ENCODE measurements at regions not wholly inside any gene's neighbourhood (a gene's known extent, or its start where the extent isn't known, plus 50 kb on each side); places are given as distances from the start of the nearest gene placed in this dataset.
A peak's percentile ranks its signal among the peaks of the same experiment; 100 is the strongest.

GRCh38 chr1:224486801-224487583 lies 52.4 kb upstream of the WDR26 start:
- no peak for DNase-seq

- DNase-seq = no peak
Observed at GRCh38 chr1:224488806-224489499, 54.4 kb upstream of the WDR26 start.

DNA sequence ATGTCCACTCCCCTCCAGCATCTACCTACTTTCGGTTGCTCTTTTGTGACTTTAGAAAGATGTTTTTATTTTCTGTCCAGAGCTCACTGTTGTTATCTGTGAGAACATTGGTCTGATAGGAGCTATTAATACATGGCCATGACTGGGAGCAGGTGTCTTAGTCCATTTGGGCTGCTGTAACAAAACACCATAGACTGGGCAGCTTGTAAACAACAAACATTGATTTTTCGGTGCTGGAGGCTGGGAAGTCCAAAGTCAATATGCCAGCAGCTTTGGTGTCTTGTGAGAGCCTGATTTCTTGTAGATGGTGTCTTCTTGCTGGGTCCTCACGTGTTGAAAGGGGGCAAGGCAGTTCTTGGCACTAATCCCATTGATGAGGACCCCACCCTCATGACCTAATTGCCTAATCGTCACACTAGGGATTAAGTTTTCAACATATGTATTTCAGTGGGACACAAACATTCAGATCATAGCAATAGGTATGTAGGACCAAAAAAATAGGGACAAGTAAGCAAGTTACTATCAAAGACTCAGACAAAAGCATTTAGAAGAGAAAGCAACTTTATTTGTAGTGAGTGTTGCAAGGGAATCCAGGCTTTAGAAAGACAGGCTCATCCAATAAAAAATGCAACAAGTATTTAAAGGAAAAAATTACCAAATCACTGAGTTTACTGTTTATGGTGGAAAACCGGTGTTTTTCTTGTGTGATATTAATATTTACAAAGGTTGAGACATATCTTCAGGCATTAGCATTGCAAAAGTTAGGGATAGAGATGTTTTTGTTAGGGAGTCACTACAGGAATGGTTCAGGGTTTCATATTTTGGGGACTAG lies 55.2 kb upstream of the WDR26 start:
- DNase-seq = no peak

- no peak for DNase-seq
Observed at GRCh38 chr1:224490549-224491537, 56.2 kb upstream of the WDR26 start.

DNA sequence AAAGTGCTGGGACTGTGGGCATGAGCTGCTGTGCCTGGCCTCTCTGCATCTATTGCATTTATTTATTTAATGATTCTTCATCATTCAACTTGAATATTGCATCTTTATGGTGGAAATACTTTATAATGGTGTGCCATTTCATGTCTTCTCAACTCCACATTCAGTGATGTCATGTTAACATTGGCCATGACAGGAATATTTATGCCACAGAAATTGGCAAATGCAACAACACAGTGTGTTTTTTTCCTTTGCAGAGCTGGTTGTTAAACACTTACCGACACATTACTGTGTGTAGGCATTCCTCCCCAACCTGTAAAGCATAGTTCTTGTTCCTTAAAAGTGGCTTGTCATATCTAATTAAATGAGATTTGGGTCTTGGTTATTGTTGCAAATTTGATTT lies 57.4 kb upstream of the WDR26 start:
- DNase-seq = no peak

DNA sequence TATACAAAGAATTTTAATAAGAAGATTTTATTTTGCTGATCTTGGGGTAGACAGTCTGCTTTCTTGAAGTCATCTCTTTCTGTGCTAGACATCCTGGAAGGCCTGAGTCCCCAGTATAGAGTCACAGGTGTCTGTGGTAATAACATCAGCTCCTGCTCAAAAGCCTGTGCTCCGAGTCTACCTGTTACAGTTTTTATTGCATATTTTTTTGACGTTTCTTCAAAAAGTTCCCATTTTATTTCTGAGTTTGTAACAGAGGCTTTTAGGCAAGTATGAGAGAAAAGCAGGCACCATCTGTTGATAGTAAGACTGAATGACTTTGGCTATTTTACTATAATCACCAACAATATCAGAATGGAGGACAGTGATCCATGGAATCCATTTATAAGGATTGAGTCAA lies 58.0 kb upstream of the WDR26 start:
- no peak for DNase-seq

GRCh38 chr1:224493269-224493668 lies 58.7 kb upstream of the WDR26 start:
- no peak for DNase-seq

DNA sequence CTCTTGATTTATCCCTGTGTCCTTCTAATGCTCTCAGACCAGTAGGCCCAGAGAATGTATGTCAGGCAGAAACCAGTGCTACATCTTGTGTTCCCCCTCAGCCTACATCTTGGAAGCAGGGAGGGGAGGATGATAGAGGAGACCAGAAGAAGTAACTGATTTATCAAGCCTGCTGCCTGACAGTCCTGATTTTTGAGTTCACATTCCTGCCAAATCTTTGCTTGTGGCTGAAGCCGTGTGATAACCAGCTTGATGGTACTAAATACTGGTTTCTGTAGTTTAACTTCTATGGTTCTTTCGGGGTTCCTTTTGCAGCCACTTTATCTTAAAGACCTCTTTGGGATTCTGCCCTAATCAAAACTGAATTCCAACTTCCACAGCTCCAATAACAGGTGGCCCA lies 59.7 kb upstream of the WDR26 start:
- DNase-seq = no peak

DNA sequence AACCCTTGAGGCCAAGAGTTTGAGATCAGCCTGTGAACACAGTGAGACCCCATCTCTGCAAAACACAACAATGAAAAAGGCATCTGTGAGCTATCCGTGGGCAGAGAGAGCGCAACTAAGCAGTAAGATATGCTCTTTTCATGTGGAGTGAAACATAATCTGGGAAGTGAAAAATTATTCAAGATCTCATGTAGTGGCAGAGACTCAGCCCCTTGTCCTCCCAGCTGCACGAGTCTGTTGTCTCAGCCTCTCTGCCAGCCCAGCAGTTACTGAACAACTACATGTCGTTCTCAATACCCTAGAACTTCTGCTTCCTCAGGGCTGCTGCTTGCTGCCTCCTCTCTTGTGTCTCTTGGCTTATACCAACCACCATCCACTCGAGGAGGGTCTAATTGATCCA lies 61.3 kb upstream of the WDR26 start:
- no peak for DNase-seq

DNA sequence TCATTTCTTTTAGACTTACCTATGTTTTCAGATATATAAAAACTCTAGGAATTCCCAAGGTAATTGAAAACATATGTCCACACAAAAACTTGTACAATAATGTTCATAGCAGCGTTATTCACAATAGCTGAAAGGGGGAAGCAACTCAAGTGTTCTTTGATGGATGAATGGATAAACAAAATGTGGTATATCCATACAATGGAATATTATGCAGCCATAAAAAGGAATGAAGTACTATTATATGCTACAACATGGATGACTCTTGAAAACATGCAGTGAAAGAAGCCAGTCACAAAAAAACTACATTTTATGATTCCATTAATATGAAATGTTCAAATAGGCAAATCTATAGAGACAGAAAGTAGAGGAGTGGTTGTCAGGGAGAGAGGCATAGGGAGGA lies 62.2 kb upstream of the WDR26 start:
- DNase-seq = no peak

- DNase-seq = peak; percentile 45
Observed at GRCh38 chr1:224497714-224498573, 63.3 kb upstream of the WDR26 start.

DNA sequence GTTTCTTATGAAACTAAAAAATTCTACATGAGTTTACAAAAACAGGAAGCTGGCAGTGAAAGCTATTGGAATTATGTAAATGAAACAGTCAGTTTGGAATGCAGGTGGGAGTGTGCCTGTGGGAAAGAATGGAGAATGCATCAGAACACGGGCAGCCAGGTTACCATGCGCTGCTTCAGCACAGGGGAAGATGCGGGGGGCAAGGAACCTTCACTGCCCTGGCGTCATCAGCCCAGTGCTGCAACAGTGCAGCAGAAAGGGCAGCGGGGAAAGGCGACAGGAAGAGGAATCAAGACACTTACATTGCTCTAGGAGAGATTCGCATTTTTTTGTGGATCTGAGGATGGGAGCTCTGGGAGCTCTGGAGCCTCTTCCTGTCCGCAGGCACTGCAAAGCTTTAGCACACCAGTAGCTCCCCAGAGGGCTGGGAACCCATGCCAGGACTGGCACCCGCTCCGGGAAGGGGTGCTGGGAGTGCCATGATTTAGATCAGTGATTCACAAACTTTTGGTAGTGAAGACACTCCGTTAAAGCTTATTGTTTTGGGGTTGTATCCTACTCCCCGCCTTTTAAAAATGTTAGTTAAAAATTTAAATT lies 64.1 kb upstream of the WDR26 start:
- DNase-seq = no peak

DNA sequence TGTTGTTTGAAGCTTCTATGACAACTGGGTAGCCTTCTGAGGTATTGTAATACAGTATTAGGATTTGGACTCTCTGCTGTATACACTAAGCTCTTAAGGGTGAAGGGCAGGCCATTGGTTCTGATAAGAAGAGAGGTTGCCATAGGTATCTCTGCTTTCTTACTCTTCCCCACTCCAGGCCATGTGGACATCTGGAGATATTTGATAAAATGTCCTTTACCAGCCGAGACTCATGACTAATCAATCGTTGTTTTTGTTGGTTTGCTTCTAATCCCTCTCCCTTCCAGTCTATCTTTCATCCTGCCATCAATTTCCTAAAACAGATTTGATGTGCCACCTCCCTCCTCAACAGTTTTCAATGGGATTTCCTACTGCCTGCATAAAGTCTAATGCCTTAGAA lies 64.6 kb upstream of the WDR26 start:
- DNase-seq = no peak

- DNase-seq = no peak
Observed at GRCh38 chr1:224500796-224501195, 66.2 kb upstream of the WDR26 start.

DNA sequence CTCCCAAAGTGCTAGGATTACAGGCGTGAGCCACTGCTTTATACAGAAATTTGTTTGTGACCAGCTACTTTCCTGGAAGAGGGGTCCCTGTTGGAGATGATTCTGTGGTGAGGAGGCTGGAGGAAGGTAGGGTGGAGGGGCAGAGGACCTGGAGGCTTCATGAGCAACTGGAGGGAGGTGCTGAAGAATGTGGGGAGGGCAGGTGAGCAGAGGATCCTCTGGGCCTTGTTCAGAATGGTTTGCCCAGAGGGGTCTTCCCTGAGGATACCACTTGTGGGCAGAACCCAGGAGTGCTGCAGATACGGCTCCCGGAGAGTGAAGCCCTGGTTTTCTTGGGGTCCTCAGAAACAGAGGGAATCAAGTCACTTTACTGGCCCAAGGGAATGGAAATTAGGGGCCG lies 67.2 kb upstream of the WDR26 start:
- DNase-seq = no peak

- DNase-seq = no peak
Observed at GRCh38 chr1:224502459-224503160, 68.0 kb upstream of the WDR26 start.

GRCh38 chr1:224503161-224504118 lies 68.8 kb upstream of the WDR26 start:
- no peak for DNase-seq

- no peak for DNase-seq
Observed at GRCh38 chr1:224504297-224505041, 69.9 kb upstream of the WDR26 start.
